Spleen (tissue), 7 donors: ENCODE measurements at regions not wholly inside any gene's neighbourhood (a gene's known extent, or its start where the extent isn't known, plus 50 kb on each side); places are given as distances from the start of the nearest gene placed in this dataset.

ENCODE experiments used
- CTCF ChIP-seq, 11 experiments: fragments of 200-600 bp in 7 of 11; fragments of 450-650 bp in 4 of 11; sonication (generic) in 4 of 11; IDR thresholded peaks in 8 of 11; conservative IDR thresholded peaks in 3 of 11; 1 replicate in 7 of 11; 2 replicates in 4 of 11; pipeline versions ENCODE4 v1.4.0 to v1.8.0; 2016 to 2021; ENCODE audit warnings: antibody characterized with exemption in 11 of 11, inconsistent platforms in 4 of 11, mild to moderate bottlenecking in 1 of 11
- POLR2A ChIP-seq, 3 donors: fragments of 450-650 bp; IDR thresholded peaks; one replicate each; pipeline ENCODE4 v1.5.1; 2017; ENCODE audit warnings: antibody characterized with exemption in 3 of 3, mild to moderate bottlenecking in 1 of 3
- POLR2AphosphoS5 ChIP-seq, 3 donors: sonication (generic); formaldehyde crosslinking; IDR thresholded peaks; one replicate each; pipeline ENCODE4 v1.5.1; 2017; ENCODE audit warnings: antibody characterized with exemption in 3 of 3
- donor health status: DM: no; HTN: no; CAD: no; lungs with moderate emphysema.
- donor health status: DM: no; HTN: no; CAD: no.
- donor health status: DM: no; HTN: no; CAD: no.

GRCh38 chr9:3648266-3648665, 122.5 kb upstream of the RFX3 start:
- TF ChIP-seq CTCF (IDR thresholded peaks at IDR 0.05 in 8 of 11, conservative IDR thresholded peaks at IDR 0.05 in 3 of 11), result no peak
- TF ChIP-seq POLR2A (IDR thresholded peaks at IDR 0.05), result no peak
- no peak for TF ChIP-seq POLR2AphosphoS5 (IDR thresholded peaks at IDR 0.05)
